GM18873 (cell line): ENCODE measurements at regions not wholly inside any gene's neighbourhood (a gene's known extent, or its start where the extent isn't known, plus 50 kb on each side); places are given as distances from the start of the nearest gene placed in this dataset.

Experiments
- ATAC-seq: cut with Tn5 transposase; IDR thresholded peaks from one replicate; pipeline ENCODE4 v1.9.1; 2021; ENCODE audit warnings: mild to moderate bottlenecking, moderate library complexity, moderate number of reproducible peaks; ENCODE audit not compliant: unreplicated experiment, low FRiP score

- no peak for ATAC-seq
These were observed 501.0 kb upstream of the USP24 start for GRCh38 chr1:55716151-55716550.

- no peak for ATAC-seq
These were observed 499.1 kb upstream of the USP24 start for GRCh38 chr1:55714230-55714629.

- no peak for ATAC-seq
These were observed 498.4 kb upstream of the USP24 start for GRCh38 chr1:55713516-55713915.

DNA sequence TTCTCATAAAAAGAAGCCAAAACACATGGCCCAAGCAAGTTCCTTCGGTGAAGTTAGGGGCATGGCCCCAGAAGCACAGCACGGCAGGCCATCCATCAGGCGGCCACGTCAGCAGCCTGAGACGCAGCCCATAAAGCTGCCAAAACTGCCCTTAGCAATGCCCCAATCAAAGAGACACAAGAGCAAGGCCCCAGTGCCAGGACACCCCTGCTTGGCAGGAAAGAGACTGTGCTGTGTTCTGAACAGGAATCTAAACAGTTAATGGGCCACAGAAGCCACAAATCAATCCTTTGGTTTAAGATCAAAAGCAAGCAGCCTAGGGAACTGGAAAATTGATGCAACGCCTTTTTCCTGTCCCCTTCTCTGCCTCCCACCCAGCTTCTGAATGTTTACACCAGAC is 497.0 kb upstream of the USP24 start:
- no peak for ATAC-seq

DNA sequence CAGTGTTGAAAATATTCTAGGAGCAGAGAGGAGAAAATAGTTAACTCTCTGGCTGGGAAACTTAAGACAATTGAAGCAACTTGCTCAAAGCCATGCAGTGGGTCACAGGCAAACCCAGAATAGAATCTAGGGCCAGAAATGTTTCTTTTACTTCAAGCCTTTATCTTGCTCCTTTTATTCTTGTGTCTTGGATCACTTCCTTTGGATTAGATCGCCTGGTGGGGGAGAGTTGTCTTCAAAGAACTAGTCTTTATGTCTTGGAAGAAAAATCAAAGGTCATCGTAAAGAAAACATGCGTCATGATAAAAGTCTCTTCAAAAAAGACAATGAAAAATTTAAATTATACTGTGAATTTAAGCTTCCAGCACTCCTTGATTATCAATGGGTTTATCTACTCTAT is 493.6 kb upstream of the USP24 start:
- no peak for ATAC-seq

GRCh38 chr1:55707846-55708245 is 492.7 kb upstream of the USP24 start:
- no peak for ATAC-seq

- no peak for ATAC-seq
These were observed 492.0 kb upstream of the USP24 start for GRCh38 chr1:55707196-55707595.

- no peak for ATAC-seq
These were observed 491.2 kb upstream of the USP24 start for GRCh38 chr1:55706397-55706796.

GRCh38 chr1:55703726-55704363 is 488.7 kb upstream of the USP24 start:
- ATAC-seq = no peak

GRCh38 chr1:55702064-55702463 is 486.9 kb upstream of the USP24 start:
- no peak for ATAC-seq

GRCh38 chr1:55700359-55701130 is 485.4 kb upstream of the USP24 start:
- no peak for ATAC-seq

DNA sequence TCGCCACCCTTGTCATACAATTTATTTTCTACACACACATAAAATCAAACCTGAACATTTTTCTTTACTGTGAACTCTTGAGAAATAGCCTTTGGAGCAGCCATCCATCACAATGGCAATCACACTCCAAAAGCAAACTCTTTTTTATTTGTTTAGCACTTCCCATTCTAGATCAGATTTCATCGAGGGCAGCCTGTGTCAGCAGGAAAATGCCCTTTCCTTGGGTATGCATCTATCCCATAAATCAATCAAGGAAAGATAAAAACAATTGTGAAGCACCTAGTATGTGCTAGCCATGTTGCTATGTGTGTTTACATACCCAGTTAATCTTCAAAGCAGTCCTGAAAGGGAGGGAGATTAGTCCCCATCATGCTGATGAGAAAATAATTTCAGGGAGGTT is 484.1 kb upstream of the USP24 start:
- ATAC-seq = no peak

GRCh38 chr1:55697997-55698535 is 482.9 kb upstream of the USP24 start:
- no peak for ATAC-seq

- no peak for ATAC-seq
These were observed 481.7 kb upstream of the USP24 start for GRCh38 chr1:55696891-55697290.

DNA sequence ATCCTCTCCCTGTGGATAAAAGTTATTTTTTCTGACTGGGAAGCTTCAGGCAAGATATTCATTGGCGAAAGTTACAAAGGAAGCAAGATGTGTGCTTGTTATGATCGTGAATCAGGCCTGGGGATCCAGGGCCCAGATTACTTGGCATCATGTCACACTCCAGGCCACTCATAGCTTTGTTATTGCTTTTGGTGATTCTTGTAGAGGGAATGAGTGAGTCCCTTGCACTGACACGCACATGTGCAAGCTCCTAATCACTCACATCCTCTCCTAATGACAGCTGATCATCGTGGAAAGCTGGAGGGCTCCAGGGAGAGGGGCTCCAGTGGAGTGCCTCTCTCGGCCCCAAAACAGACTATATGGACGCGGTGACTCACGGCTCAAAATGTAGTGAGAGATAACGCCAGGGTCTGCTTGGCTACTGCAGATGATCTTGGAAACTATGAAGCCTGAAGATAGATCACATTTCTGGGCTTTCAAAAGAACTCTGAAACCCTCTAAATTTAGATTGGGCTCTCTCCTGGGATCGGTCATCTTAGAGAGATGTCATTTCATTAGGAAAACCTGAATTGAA is 481.1 kb upstream of the USP24 start:
- no peak for ATAC-seq

- no peak for ATAC-seq
These were observed 480.4 kb upstream of the USP24 start for GRCh38 chr1:55695552-55695951.

- no peak for ATAC-seq
These were observed 480.0 kb upstream of the USP24 start for GRCh38 chr1:55695151-55695550.

GRCh38 chr1:55694310-55694801 is 479.2 kb upstream of the USP24 start:
- no peak for ATAC-seq

DNA sequence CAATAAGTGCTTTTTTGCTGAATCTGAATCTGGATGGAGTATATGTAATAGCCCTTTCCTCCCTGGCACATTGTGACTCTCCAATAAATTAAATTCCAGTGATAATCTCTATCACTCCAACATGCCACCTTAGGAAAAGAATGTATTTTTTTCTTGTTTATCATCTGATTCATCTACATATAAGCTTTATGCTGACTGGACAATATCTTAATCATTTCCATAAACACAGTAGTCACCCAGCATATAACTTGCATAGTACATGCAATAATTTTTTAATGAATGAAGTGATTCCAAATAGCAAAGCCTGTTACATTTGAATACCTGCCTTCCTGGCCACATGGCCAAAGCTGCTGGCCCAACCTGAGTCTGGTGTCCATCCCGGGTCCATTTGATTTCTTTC is 477.6 kb upstream of the USP24 start:
- ATAC-seq = no peak

DNA sequence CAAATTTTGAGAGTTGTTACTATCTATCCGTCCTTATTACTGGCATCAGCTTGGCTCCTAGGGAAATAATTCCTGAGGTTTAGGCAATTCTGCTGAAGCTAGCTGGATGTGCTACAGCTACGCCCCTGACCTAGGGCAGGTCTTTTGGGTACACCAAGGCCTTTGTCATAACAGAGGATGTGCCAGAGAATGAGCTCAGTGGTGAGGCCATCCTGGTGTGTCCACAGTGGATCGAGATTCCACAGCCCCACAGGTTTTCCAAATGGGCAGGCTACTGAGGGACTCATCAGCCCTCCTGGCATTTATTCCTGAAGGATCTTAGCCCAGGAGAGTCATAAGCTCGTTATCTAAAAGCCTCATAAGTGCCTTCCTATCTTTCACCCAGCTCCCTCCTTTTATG is 475.2 kb upstream of the USP24 start:
- ATAC-seq = no peak

GRCh38 chr1:55689800-55690199 is 474.6 kb upstream of the USP24 start:
- ATAC-seq = no peak
